OCI-LY1 (cell line): ENCODE measurements at regions not wholly inside any gene's neighbourhood (a gene's known extent, or its start where the extent isn't known, plus 50 kb on each side); places are given as distances from the start of the nearest gene placed in this dataset.

Source experiments
- H2AFZ ChIP-seq: fragments of 200-600 bp; sonication (generic), shearing (Covaris generic); 2 replicates; pipeline ENCODE4 v1.6.0; 2014; ENCODE audit warnings: antibody characterized with exemption, mild to moderate bottlenecking, low read length
- H3F3A ChIP-seq: fragments of 200-600 bp; sonication (generic), shearing (Covaris generic); 2 replicates; pipeline ENCODE4 v1.6.0; 2014; ENCODE audit warnings: mild to moderate bottlenecking, antibody characterized with exemption, low read length, moderate library complexity; ENCODE audit not compliant: insufficient read depth
- H3K27ac ChIP-seq: fragments of 200-600 bp; sonication (generic); 2 replicates; pipeline ENCODE4 v1.5.1; 2014; ENCODE audit warnings: low read length, mixed run types, mild to moderate bottlenecking, low read depth; ENCODE audit not compliant: poor library complexity, severe bottlenecking
- H3K27me3 ChIP-seq: fragments of 200-600 bp; sonication (generic); 2 replicates; pipeline ENCODE4 v1.6.0; 2014; ENCODE audit warnings: antibody characterized with exemption, mild to moderate bottlenecking, low read length, moderate library complexity; ENCODE audit not compliant: insufficient read depth
- H3K36me3 ChIP-seq: fragments of 200-600 bp; sonication (generic); 2 replicates; pipeline ENCODE4 v1.6.1; 2014; ENCODE audit warnings: mild to moderate bottlenecking, antibody characterized with exemption, low read length, moderate library complexity, mixed read lengths; ENCODE audit not compliant: insufficient read depth
- H3K4me1 ChIP-seq: fragments of 200-600 bp; sonication (generic); 2 replicates; pipeline ENCODE4 v1.5.1; 2014; ENCODE audit warnings: mild to moderate bottlenecking, low read length, moderate library complexity; ENCODE audit not compliant: insufficient read depth, severe bottlenecking
- H3K4me2 ChIP-seq: fragments of 200-600 bp; sonication (generic), shearing (Covaris generic); 2 replicates; pipeline ENCODE4 v1.6.1; 2014; ENCODE audit warnings: low read length
- H3K4me3 ChIP-seq: fragments of 200-600 bp; sonication (generic); 2 replicates; pipeline ENCODE4 v1.5.1; 2014; ENCODE audit warnings: low read length, low read depth, mild to moderate bottlenecking, mixed read lengths; ENCODE audit not compliant: poor library complexity, severe bottlenecking
- H3K79me2 ChIP-seq: fragments of 200-600 bp; shearing (Covaris generic); 2 replicates; pipeline ENCODE4 v1.6.1; 2016; ENCODE audit warnings: mixed run types, low read length, mixed read lengths; ENCODE audit not compliant: insufficient read depth
- H3K9ac ChIP-seq: fragments of 200-600 bp; sonication (generic), shearing (Covaris generic); 2 replicates; pipeline ENCODE4 v1.6.1; 2014; ENCODE audit warnings: mild to moderate bottlenecking, low read length, mixed read lengths
- H3K9me2 ChIP-seq: fragments of 200-600 bp; sonication (generic), shearing (Covaris generic); 2 replicates; pipeline ENCODE4 v1.6.1; 2014; ENCODE audit warnings: low read depth, mild to moderate bottlenecking, low read length, mixed read lengths
- H3K9me3 ChIP-seq: fragments of 200-600 bp; shearing (Covaris generic); 2 replicates; pipeline ENCODE4 v1.6.1; 2014; ENCODE audit warnings: low read length, mixed read lengths
- H4K20me1 ChIP-seq: fragments of 200-600 bp; sonication (generic), shearing (Covaris generic); 2 replicates; pipeline ENCODE4 v1.6.0; 2016; ENCODE audit warnings: mild to moderate bottlenecking, low read length; ENCODE audit not compliant: insufficient read depth
- EZH2 ChIP-seq: fragments of 200-600 bp; sonication (generic), shearing (Covaris generic); IDR thresholded peaks from 2 replicates; pipeline ENCODE4 v1.8.0; 2017; ENCODE audit warnings: borderline replicate concordance, mixed run types, mild to moderate bottlenecking, antibody characterized with exemption, low read length, moderate library complexity, mixed read lengths
- TF ChIP-seq, protein P1 (sequence below): fragments of 200-600 bp; sonication (generic), shearing (Covaris generic); IDR thresholded peaks from 2 replicates; pipeline ENCODE4 v1.5.1; 2017; ENCODE audit warnings: mild to moderate bottlenecking, antibody characterized with exemption, low read length, moderate library complexity, mixed read lengths

- H3F3A ChIP-seq, result no peaks in the 10 kb centered on the region
- TF ChIP-seq, protein P1, sequence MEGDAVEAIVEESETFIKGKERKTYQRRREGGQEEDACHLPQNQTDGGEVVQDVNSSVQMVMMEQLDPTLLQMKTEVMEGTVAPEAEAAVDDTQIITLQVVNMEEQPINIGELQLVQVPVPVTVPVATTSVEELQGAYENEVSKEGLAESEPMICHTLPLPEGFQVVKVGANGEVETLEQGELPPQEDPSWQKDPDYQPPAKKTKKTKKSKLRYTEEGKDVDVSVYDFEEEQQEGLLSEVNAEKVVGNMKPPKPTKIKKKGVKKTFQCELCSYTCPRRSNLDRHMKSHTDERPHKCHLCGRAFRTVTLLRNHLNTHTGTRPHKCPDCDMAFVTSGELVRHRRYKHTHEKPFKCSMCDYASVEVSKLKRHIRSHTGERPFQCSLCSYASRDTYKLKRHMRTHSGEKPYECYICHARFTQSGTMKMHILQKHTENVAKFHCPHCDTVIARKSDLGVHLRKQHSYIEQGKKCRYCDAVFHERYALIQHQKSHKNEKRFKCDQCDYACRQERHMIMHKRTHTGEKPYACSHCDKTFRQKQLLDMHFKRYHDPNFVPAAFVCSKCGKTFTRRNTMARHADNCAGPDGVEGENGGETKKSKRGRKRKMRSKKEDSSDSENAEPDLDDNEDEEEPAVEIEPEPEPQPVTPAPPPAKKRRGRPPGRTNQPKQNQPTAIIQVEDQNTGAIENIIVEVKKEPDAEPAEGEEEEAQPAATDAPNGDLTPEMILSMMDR, result no peak
- no peak for TF ChIP-seq EZH2
- no peaks in the 10 kb centered on the region for H3K27me3 ChIP-seq
- H3K4me1 ChIP-seq, result no peaks in the 10 kb centered on the region
- H3K36me3 ChIP-seq, result no peaks in the 10 kb centered on the region
- H4K20me1 ChIP-seq, result no peaks in the 10 kb centered on the region
- H3K4me2 ChIP-seq, result no peak overlapping the region
- H3K79me2 ChIP-seq, result no peaks in the 10 kb centered on the region
- no peak overlapping the region for H2AFZ ChIP-seq
- H3K27ac ChIP-seq, result no peak overlapping the region
- no peaks in the 10 kb centered on the region for H3K9me3 ChIP-seq
- H3K9ac ChIP-seq, result no peak overlapping the region
- H3K9me2 ChIP-seq, result no peaks in the 10 kb centered on the region
- H3K4me3 ChIP-seq, result no peak overlapping the region
Measured at GRCh38 chr2:173669271-173669853, 295.8 kb downstream of the SP3 start.

GRCh38 chr2:173669888-173670287 lies 295.3 kb downstream of the SP3 start:
- H3K36me3 ChIP-seq, result no peaks in the 10 kb centered on the region
- H3K9ac ChIP-seq, result no peak overlapping the region
- H2AFZ ChIP-seq, result no peak overlapping the region
- no peaks in the 10 kb centered on the region for H3K9me3 ChIP-seq
- H3K27ac ChIP-seq, result no peak overlapping the region
- no peaks in the 10 kb centered on the region for H3K79me2 ChIP-seq
- no peaks in the 10 kb centered on the region for H3K4me1 ChIP-seq
- no peak overlapping the region for H3K4me3 ChIP-seq
- no peaks in the 10 kb centered on the region for H3K27me3 ChIP-seq
- H3F3A ChIP-seq, result no peaks in the 10 kb centered on the region
- TF ChIP-seq, protein P1, result no peak
- no peak for TF ChIP-seq EZH2
- no peaks in the 10 kb centered on the region for H4K20me1 ChIP-seq
- H3K9me2 ChIP-seq, result no peaks in the 10 kb centered on the region
- no peak overlapping the region for H3K4me2 ChIP-seq

GRCh38 chr2:173672573-173673340 lies 292.4 kb downstream of the SP3 start:
- Histone ChIP-seq H3K9me3 (no peaks in the 10 kb centered on the region), H4K20me1 (no peaks in the 10 kb centered on the region), H3K36me3 (no peaks in the 10 kb centered on the region), H3K4me1 (no peaks in the 10 kb centered on the region), H3K79me2 (no peaks in the 10 kb centered on the region), H3K9ac (no peak overlapping the region), H3K27me3 (no peaks in the 10 kb centered on the region), H2AFZ (no peak overlapping the region), H3K4me2 (no peak overlapping the region), H3K27ac (no peak overlapping the region), H3K9me2 (no peaks in the 10 kb centered on the region), H3F3A (no peaks in the 10 kb centered on the region), H3K4me3 (no peak overlapping the region)
- TF ChIP-seq, protein P1, result no peak
- TF ChIP-seq EZH2, result no peak
